ENCODE measurements at regions not wholly inside any gene's neighbourhood (a gene's known extent, or its start where the extent isn't known, plus 50 kb on each side); places are given as distances from the start of the nearest gene placed in this dataset.

DNA sequence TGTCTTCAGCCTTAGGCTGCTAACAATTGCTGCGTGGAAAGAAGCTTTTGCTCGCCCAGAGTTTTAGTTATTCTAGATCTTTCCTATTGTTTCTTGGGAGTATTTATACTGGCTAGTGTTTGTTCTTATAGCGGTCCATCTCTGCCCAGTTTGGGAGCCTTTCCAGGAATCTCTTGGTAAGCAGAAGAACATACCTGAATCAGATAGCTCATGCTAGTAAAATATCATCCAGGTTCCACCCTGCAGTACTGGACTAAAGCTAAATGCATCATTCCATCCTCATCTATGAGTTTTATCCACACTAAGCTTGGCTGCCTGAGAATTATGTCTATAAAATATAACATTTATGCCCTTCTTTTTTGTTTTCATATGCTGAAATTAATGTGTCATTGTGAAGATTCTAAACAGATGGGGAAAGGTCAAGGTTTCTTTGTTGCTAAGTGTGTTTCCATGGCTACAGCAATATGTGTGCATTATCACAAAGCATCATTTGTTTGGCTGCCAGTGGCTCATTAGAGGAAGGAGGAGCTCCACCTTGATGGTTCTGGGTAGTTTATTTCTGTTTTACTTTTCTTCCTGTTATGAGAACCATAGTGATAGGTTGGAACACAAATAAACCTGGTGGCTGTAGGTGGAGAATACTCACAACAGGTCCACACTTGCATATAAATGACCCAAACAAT, 182.8 kb downstream of the PIK3C3 start:
- no peak overlapping the region for H3K27ac ChIP-seq (ENCODE audit: low read depth, low read length)
- H3K9me3 ChIP-seq (ENCODE audit: insufficient read depth, low read depth, low read length): peaks cover 11% of the 10 kb centered on the region
- no peaks in the 10 kb centered on the region for H3K4me1 ChIP-seq (ENCODE audit: insufficient read depth, low read length)
- H3K36me3 ChIP-seq (ENCODE audit: insufficient read depth, low read length): no peaks in the 10 kb centered on the region
- 98% methylated on average over 3 of the region's 3 CpGs for WGBS
- H3K27me3 ChIP-seq (ENCODE audit: insufficient read depth, low read length): no peaks in the 10 kb centered on the region
- H3K9ac ChIP-seq (ENCODE audit: low read depth, low read length): no peak overlapping the region
- H3K4me3 ChIP-seq (ENCODE audit: low read length): no peak overlapping the region

DNA sequence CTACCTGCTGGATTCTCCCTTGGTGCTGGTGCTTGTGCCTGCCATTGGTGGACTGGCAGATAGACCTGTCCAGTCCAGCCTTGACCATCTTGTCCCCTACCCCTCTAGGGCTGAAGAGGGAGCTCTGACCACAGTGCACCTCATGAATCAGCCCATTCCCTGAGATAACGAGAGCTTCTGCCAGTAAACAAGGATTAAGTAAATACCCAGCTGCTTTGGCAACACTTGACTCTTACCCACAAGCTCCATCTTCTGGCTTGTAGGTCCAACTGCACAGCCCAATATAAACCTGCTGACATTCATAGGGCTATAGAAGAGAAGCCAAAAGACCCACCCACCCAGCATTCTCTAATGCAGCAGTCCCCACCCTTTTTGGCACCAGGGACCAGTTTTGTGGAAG, 186.4 kb downstream of the PIK3C3 start:
- no peaks in the 10 kb centered on the region for H3K36me3 ChIP-seq (ENCODE audit: insufficient read depth, low read length)
- peaks cover 11% of the 10 kb centered on the region for H3K9me3 ChIP-seq (ENCODE audit: insufficient read depth, low read depth, low read length)
- H3K27me3 ChIP-seq (ENCODE audit: insufficient read depth, low read length): no peaks in the 10 kb centered on the region
- no peak overlapping the region for H3K9ac ChIP-seq (ENCODE audit: low read depth, low read length)
- H3K4me1 ChIP-seq (ENCODE audit: insufficient read depth, low read length): no peaks in the 10 kb centered on the region
- H3K27ac ChIP-seq (ENCODE audit: low read depth, low read length): no peak overlapping the region
- no peak overlapping the region for H3K4me3 ChIP-seq (ENCODE audit: low read length)
- WGBS: 93% methylated on average over 1 of the region's 1 CpG

DNA sequence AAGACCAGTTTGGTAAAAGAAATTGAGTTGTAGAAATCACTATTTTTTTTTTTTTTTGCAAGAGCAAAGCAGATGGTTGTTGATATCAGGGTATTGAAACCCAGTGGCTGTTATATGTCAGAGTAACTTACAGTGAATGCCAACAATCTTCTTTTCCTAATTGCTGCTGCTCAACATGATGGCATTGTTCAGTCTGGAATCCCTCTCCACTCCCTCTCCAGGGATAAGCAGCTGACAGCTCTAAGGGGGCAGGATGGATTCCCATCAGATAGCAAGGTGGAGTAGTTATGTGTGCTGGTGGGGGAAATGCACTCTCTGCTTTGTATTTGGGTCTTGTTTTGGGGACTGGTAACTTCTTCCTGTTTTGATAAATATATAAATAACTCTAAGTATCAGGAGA, 200.0 kb downstream of the PIK3C3 start:
- Histone ChIP-seq H3K4me1 (ENCODE audit: insufficient read depth, low read length) (no peaks in the 10 kb centered on the region), H3K4me3 (ENCODE audit: low read length) (no peak overlapping the region), H3K27ac (ENCODE audit: low read depth, low read length) (no peak overlapping the region), H3K9me3 (ENCODE audit: insufficient read depth, low read depth, low read length) (no peaks in the 10 kb centered on the region), H3K27me3 (ENCODE audit: insufficient read depth, low read length) (no peaks in the 10 kb centered on the region), H3K9ac (ENCODE audit: low read depth, low read length) (no peak overlapping the region), H3K36me3 (ENCODE audit: insufficient read depth, low read length) (no peaks in the 10 kb centered on the region)

DNA sequence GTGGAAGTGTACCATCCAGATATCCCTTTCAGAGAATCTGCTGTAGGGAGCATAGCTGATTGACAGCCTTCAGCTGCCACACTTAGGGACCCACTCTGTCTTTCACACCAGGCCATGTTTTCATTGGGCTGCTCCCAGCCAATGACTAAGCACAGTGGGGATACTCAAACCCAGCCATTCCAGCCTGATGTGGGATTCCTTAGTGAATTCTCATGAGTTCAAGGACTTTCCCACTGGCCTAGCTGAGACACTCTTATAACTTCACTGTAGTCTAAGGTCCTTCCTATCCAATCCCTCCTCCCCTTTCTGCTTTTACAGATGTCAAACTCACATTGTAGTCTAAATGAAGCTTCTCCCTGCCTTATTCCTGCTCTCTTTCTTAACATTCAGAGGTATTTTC, 201.2 kb downstream of the PIK3C3 start:
- H3K4me3 ChIP-seq (ENCODE audit: low read length): no peak overlapping the region
- H3K27me3 ChIP-seq (ENCODE audit: insufficient read depth, low read length): no peaks in the 10 kb centered on the region
- no peak overlapping the region for H3K9ac ChIP-seq (ENCODE audit: low read depth, low read length)
- H3K4me1 ChIP-seq (ENCODE audit: insufficient read depth, low read length): no peaks in the 10 kb centered on the region
- no peak overlapping the region for H3K27ac ChIP-seq (ENCODE audit: low read depth, low read length)
- no peaks in the 10 kb centered on the region for H3K36me3 ChIP-seq (ENCODE audit: insufficient read depth, low read length)
- no peaks in the 10 kb centered on the region for H3K9me3 ChIP-seq (ENCODE audit: insufficient read depth, low read depth, low read length)

DNA sequence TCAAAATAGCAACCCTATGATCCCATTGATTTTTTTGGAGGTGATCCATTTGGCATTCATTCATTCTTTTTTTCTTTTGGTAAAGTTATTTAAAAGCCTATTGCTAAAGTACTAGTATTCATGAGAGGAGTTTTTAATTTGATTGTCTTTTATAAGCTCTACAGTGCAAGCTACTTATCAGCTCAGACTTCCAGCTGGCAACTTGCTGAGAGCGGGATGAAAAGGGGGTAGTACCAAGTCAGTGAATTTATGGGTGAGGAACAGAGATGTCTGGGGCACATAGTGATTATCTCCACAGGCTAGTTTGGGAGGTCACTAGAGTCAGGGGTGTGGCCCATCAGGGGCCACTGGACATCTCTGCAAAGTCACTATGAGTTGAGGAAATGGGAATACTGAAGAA, 202.4 kb downstream of the PIK3C3 start:
- no peak overlapping the region for H3K9ac ChIP-seq (ENCODE audit: low read depth, low read length)
- no peaks in the 10 kb centered on the region for H3K36me3 ChIP-seq (ENCODE audit: insufficient read depth, low read length)
- H3K27ac ChIP-seq (ENCODE audit: low read depth, low read length): no peak overlapping the region
- 98% methylated on average over 1 of the region's 1 CpG for WGBS
- H3K27me3 ChIP-seq (ENCODE audit: insufficient read depth, low read length): no peaks in the 10 kb centered on the region
- H3K4me3 ChIP-seq (ENCODE audit: low read length): no peak overlapping the region
- H3K4me1 ChIP-seq (ENCODE audit: insufficient read depth, low read length): no peaks in the 10 kb centered on the region
- no peaks in the 10 kb centered on the region for H3K9me3 ChIP-seq (ENCODE audit: insufficient read depth, low read depth, low read length)

DNA sequence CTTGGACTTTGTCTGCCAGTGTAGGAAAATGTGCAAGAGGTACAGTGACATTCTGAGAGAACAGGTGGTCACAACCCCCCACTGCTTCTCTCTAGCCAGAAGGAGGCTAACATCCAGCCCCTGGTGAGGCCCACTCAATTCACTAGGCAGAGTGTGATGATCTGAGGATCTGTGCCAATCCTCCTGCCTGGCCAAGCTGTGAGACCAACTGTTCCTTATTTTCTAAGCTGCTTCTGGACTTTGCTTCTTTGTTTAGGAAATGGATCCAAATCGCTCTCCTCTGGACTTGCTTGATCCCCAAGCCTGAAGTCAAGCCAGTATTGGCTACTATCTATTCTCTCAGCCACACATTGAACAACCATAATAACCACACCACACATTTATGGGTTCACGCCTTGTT, 202.8 kb downstream of the PIK3C3 start:
- H3K27ac ChIP-seq (ENCODE audit: low read depth, low read length): no peak overlapping the region
- 95% methylated on average over 2 of the region's 2 CpGs for WGBS
- no peaks in the 10 kb centered on the region for H3K9me3 ChIP-seq (ENCODE audit: insufficient read depth, low read depth, low read length)
- H3K27me3 ChIP-seq (ENCODE audit: insufficient read depth, low read length): no peaks in the 10 kb centered on the region
- no peak overlapping the region for H3K4me3 ChIP-seq (ENCODE audit: low read length)
- no peaks in the 10 kb centered on the region for H3K4me1 ChIP-seq (ENCODE audit: insufficient read depth, low read length)
- H3K9ac ChIP-seq (ENCODE audit: low read depth, low read length): no peak overlapping the region
- H3K36me3 ChIP-seq (ENCODE audit: insufficient read depth, low read length): no peaks in the 10 kb centered on the region

DNA sequence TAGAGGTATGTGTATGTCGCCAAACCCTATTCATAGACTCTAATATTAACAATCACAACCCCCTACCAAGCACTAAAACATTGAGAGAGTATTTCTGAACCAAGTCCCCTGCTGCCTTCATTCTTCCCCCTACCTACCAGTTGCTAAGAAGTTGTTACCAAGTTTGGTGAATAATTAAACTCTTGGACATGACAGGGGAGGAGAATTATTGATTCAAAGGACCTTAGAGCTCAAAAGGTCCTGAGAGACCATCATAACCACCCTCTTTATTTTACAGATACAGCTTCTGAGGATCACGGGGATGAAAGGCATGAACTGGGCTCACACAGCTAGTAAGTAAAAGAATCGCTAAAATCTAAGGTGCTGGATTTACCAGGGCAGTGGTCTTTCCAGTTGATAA, 204.1 kb downstream of the PIK3C3 start:
- no peaks in the 10 kb centered on the region for H3K4me1 ChIP-seq (ENCODE audit: insufficient read depth, low read length)
- H3K27me3 ChIP-seq (ENCODE audit: insufficient read depth, low read length): no peaks in the 10 kb centered on the region
- 89% methylated on average over 3 of the region's 3 CpGs for WGBS
- H3K9ac ChIP-seq (ENCODE audit: low read depth, low read length): no peak overlapping the region
- H3K9me3 ChIP-seq (ENCODE audit: insufficient read depth, low read depth, low read length): no peaks in the 10 kb centered on the region
- no peak overlapping the region for H3K4me3 ChIP-seq (ENCODE audit: low read length)
- H3K27ac ChIP-seq (ENCODE audit: low read depth, low read length): no peak overlapping the region
- H3K36me3 ChIP-seq (ENCODE audit: insufficient read depth, low read length): no peaks in the 10 kb centered on the region

DNA sequence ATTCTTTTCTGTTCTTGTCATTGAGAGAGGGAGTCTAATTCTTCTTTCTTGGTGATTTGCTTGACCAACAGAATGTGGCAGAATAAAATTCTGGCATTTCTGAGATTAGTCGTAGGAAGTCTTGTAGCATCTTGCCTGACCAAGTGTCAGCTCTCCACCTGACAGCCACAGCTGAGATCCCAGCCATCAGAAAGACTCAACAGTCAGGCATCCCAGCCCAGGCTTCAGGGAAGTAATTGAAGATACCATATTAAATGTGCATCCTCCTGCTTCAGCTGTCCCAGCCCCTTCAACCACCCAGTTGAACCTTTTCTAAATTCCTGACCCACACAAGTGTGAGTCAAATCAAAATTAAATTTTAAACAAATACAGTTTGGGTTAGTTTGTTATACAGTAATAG, 208.3 kb downstream of the PIK3C3 start:
- Histone ChIP-seq H3K9ac (ENCODE audit: low read depth, low read length) (no peak overlapping the region), H3K4me1 (ENCODE audit: insufficient read depth, low read length) (no peaks in the 10 kb centered on the region), H3K36me3 (ENCODE audit: insufficient read depth, low read length) (no peaks in the 10 kb centered on the region), H3K27me3 (ENCODE audit: insufficient read depth, low read length) (no peaks in the 10 kb centered on the region), H3K27ac (ENCODE audit: low read depth, low read length) (no peak overlapping the region), H3K4me3 (ENCODE audit: low read length) (no peak overlapping the region), H3K9me3 (ENCODE audit: insufficient read depth, low read depth, low read length) (no peaks in the 10 kb centered on the region)
- WGBS: 94% methylated on average over 1 of the region's 1 CpG

DNA sequence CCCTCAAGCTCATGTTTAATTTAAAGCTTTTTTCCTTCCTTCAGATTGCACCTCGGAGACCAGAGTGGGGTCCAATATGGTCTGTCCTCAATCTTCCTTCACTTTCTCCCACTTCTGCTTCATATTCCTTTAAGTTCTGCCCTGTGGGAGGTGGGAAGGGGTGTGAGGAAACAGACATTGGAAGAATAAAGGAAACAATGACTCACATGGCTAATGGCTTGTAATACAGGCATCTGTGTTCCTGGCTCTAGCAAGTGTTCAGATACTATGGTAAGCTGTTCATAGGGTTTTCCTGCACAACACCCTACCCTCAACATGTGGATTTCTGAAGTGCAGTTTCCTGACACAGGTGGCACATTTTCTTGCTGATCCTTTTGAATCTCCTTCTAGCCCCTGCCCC, 209.5 kb downstream of the PIK3C3 start:
- Histone ChIP-seq H3K9ac (ENCODE audit: low read depth, low read length) (no peak overlapping the region), H3K4me1 (ENCODE audit: insufficient read depth, low read length) (no peaks in the 10 kb centered on the region), H3K27ac (ENCODE audit: low read depth, low read length) (no peak overlapping the region), H3K9me3 (ENCODE audit: insufficient read depth, low read depth, low read length) (no peaks in the 10 kb centered on the region), H3K27me3 (ENCODE audit: insufficient read depth, low read length) (no peaks in the 10 kb centered on the region), H3K4me3 (ENCODE audit: low read length) (no peak overlapping the region), H3K36me3 (ENCODE audit: insufficient read depth, low read length) (no peaks in the 10 kb centered on the region)
- 94% methylated on average over 1 of the region's 1 CpG for whole genome bisulfite sequencing

DNA sequence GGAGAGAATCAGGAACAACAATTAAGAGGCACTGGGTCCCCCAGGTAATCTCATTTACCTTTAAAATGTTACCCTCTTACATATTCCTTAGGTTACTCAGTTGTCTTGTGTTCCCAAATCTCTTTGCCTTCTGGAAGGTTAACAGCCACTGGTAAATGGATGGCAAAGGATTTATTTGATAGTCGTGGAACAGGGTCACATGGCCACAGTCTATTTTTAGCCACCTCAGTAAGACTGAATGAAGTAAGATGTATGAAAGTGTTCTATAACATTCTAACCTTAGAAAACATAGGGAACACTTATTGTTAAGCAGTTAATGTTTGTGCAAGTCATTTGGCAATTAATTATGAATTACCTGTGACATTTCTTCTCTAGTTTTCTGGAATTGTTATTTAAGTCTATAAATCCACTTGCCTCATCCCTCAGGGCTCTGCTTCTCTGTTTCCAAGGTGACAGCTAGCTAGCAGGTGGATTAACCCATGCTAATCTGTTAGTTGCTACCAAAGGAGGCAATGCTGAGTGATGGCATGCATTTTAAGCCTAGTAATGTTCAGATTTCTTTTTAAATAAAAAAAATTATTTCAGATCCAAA, 211.0 kb downstream of the PIK3C3 start:
- H3K4me1 ChIP-seq (ENCODE audit: insufficient read depth, low read length): no peaks in the 10 kb centered on the region
- no peaks in the 10 kb centered on the region for H3K36me3 ChIP-seq (ENCODE audit: insufficient read depth, low read length)
- H3K27me3 ChIP-seq (ENCODE audit: insufficient read depth, low read length): no peaks in the 10 kb centered on the region
- no peak overlapping the region for H3K9ac ChIP-seq (ENCODE audit: low read depth, low read length)
- H3K9me3 ChIP-seq (ENCODE audit: insufficient read depth, low read depth, low read length): no peaks in the 10 kb centered on the region
- no peak overlapping the region for H3K27ac ChIP-seq (ENCODE audit: low read depth, low read length)
- no peak overlapping the region for H3K4me3 ChIP-seq (ENCODE audit: low read length)
- 92% methylated on average over 1 of the region's 1 CpG for WGBS

DNA sequence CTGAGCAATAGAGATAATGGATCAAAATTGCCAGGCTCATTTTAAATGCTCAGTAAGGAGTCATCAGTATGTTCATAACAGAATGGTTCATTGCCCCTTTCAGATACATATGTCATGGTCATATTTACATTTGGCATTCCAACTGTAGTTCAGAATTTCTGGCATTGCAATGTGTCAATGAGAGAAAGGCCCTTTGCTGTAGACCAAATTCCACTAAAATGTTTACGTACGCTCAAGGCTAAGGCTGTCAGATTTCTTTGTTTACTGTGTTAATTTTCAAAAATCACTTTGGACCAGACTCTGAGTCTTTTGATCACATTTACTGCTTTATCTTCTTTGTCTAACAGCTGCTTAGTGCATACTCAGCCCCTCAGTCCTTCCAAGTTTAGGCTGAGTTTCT, 213.5 kb downstream of the PIK3C3 start:
- Histone ChIP-seq H3K27me3 (ENCODE audit: insufficient read depth, low read length) (no peaks in the 10 kb centered on the region), H3K4me3 (ENCODE audit: low read length) (no peak overlapping the region), H3K36me3 (ENCODE audit: insufficient read depth, low read length) (no peaks in the 10 kb centered on the region), H3K9me3 (ENCODE audit: insufficient read depth, low read depth, low read length) (no peaks in the 10 kb centered on the region), H3K9ac (ENCODE audit: low read depth, low read length) (no peak overlapping the region), H3K27ac (ENCODE audit: low read depth, low read length) (no peak overlapping the region), H3K4me1 (ENCODE audit: insufficient read depth, low read length) (no peaks in the 10 kb centered on the region)
- 90% methylated on average over 2 of the region's 2 CpGs for WGBS

DNA sequence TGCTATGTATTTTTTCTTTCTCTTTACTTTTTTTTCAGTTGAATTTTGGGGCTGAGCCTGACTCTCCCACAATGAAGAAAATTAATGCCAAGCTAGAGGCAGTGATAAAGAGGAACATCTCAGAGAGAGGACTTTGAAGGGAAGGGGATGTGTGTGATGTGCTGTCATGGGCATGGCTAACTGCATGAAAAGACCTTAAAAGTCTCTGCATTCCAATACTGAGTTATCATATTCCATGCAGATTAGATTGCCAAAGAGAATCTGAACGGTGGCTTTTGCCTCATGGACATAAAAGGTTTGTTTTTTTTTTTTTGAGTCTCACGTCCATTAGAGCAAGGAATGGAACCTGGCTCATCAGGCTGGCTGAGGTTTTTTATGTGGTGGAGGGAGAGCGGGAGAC, 213.9 kb downstream of the PIK3C3 start:
- Histone ChIP-seq H3K27ac (ENCODE audit: low read depth, low read length) (no peak overlapping the region), H3K27me3 (ENCODE audit: insufficient read depth, low read length) (no peaks in the 10 kb centered on the region), H3K4me1 (ENCODE audit: insufficient read depth, low read length) (no peaks in the 10 kb centered on the region), H3K9me3 (ENCODE audit: insufficient read depth, low read depth, low read length) (no peaks in the 10 kb centered on the region), H3K9ac (ENCODE audit: low read depth, low read length) (no peak overlapping the region), H3K36me3 (ENCODE audit: insufficient read depth, low read length) (no peaks in the 10 kb centered on the region), H3K4me3 (ENCODE audit: low read length) (no peak overlapping the region)
- 91% methylated on average over 3 of the region's 3 CpGs for WGBS

All from HUES64 (cell line).